ENCODE measurements at regions not wholly inside any gene's neighbourhood (a gene's known extent, or its start where the extent isn't known, plus 50 kb on each side); places are given as distances from the start of the nearest gene placed in this dataset.

- H3K4me1 Mint-ChIP-seq, result no peaks in the 10 kb centered on the region
- no peak for ATAC-seq (ENCODE audit: low read depth)
These were observed 921.8 kb downstream of the BCL11B start for GRCh38 chr14:98350213-98350612.

GRCh38 chr14:98364961-98365360 lies 907.0 kb downstream of the BCL11B start:
- Mint-ChIP-seq H3K36me3 (ENCODE audit: low read depth) (no peaks in the 10 kb centered on the region), H3K27ac (no peak overlapping the region), H3K4me3 (no peak overlapping the region), H3K4me1 (no peaks in the 10 kb centered on the region), H3K27me3 (no peaks in the 10 kb centered on the region), H3K9me3 (peaks cover 7% of the 10 kb centered on the region)
- no peak for TF ChIP-seq CTCF (IDR thresholded peaks at IDR 0.05)
- ChIA-PET CTCF (no interaction called here), POLR2A (no interaction called here)
- ATAC-seq (ENCODE audit: low read depth) (no peak), DNase-seq (no peak)
- intact Hi-C loops (cut with micrococcal nuclease), result no loop called here

More at GRCh38 chr14:98350213-98350612, 921.8 kb downstream of the BCL11B start:
- Mint-ChIP-seq H3K27me3 (no peaks in the 10 kb centered on the region), H3K36me3 (ENCODE audit: low read depth) (no peaks in the 10 kb centered on the region), H3K4me3 (no peak overlapping the region), H3K27ac (no peak overlapping the region), H3K9me3 (peaks cover 2% of the 10 kb centered on the region)
- ChIA-PET POLR2A (no interaction called here), CTCF (no interaction called here)
- no peak for DNase-seq
- TF ChIP-seq CTCF (IDR thresholded peaks at IDR 0.05), result no peak
- intact Hi-C loops (cut with micrococcal nuclease), result no loop called here

GRCh38 chr14:98366429-98366828 lies 905.6 kb downstream of the BCL11B start:
- ATAC-seq (ENCODE audit: low read depth) (no peak), DNase-seq (no peak)
- H3K27me3 Mint-ChIP-seq, result no peaks in the 10 kb centered on the region
- H3K9me3 Mint-ChIP-seq, result peaks cover 7% of the 10 kb centered on the region
- H3K36me3 Mint-ChIP-seq (ENCODE audit: low read depth), result no peaks in the 10 kb centered on the region
- H3K4me1 Mint-ChIP-seq, result no peaks in the 10 kb centered on the region
- no peak overlapping the region for H3K4me3 Mint-ChIP-seq
- ChIA-PET POLR2A (no interaction called here), CTCF (no interaction called here)
- no peak for TF ChIP-seq CTCF (IDR thresholded peaks at IDR 0.05)
- no peak overlapping the region for H3K27ac Mint-ChIP-seq
- intact Hi-C loops (cut with micrococcal nuclease), result no loop called here

GRCh38 chr14:98368221-98368620 lies 903.8 kb downstream of the BCL11B start:
- H3K27me3 Mint-ChIP-seq, result no peaks in the 10 kb centered on the region
- POLR2A ChIA-PET, result no interaction called here
- CTCF ChIA-PET, result no interaction called here

GRCh38 chr14:98368916-98369315 lies 903.1 kb downstream of the BCL11B start:
- ChIA-PET POLR2A (no interaction called here), CTCF (no interaction called here)
- intact Hi-C loops (cut with micrococcal nuclease), result no loop called here
- Mint-ChIP-seq H3K27me3 (no peaks in the 10 kb centered on the region), H3K36me3 (ENCODE audit: low read depth) (no peaks in the 10 kb centered on the region), H3K4me3 (no peak overlapping the region), H3K27ac (no peak overlapping the region), H3K9me3 (peaks cover 5% of the 10 kb centered on the region), H3K4me1 (no peaks in the 10 kb centered on the region)
- no peak for TF ChIP-seq CTCF (IDR thresholded peaks at IDR 0.05)
- DNase-seq, result no peak
- ATAC-seq (ENCODE audit: low read depth), result no peak

More at GRCh38 chr14:98368221-98368620, 903.8 kb downstream of the BCL11B start:
- no peak overlapping the region for H3K4me3 Mint-ChIP-seq
- no peak for TF ChIP-seq CTCF (IDR thresholded peaks at IDR 0.05)
- intact Hi-C loops (cut with micrococcal nuclease), result no loop called here
- H3K36me3 Mint-ChIP-seq (ENCODE audit: low read depth), result no peaks in the 10 kb centered on the region
- ATAC-seq (ENCODE audit: low read depth) (no peak), DNase-seq (no peak)
- no peaks in the 10 kb centered on the region for H3K4me1 Mint-ChIP-seq
- peaks cover 7% of the 10 kb centered on the region for H3K9me3 Mint-ChIP-seq
- no peak overlapping the region for H3K27ac Mint-ChIP-seq

Measured in activated B cell treated with CpG ODN at 0.5 μM for 24 hours (primary cell).